ENCODE measurements at regions not wholly inside any gene's neighbourhood (a gene's known extent, or its start where the extent isn't known, plus 50 kb on each side); places are given as distances from the start of the nearest gene placed in this dataset.

DNA sequence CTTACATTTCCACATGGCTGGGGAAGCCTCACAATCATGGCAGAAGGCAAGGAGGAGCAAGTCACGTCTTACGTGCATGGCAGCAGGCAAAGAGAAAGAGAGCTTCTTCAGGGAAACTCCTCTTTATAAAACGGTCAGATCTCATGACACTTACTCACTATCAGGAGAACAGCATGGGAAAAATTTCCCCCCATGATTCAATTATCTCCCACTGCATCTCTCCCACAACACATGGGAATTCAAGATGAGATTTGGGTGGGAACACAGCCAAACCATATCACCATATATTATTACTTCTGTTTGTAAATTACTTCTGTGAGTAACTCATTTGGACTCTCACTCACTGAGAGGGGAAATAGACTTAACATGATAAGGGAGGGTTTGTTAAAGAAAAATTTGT is 1496.8 kb upstream of the TMEM132C start:
- DNase-seq (ENCODE audit: low spot score) = no peak

GRCh38 chr12:126772171-126772864 is 1494.7 kb upstream of the TMEM132C start:
- peak; percentile 7 for DNase-seq (ENCODE audit: low spot score)

DNA sequence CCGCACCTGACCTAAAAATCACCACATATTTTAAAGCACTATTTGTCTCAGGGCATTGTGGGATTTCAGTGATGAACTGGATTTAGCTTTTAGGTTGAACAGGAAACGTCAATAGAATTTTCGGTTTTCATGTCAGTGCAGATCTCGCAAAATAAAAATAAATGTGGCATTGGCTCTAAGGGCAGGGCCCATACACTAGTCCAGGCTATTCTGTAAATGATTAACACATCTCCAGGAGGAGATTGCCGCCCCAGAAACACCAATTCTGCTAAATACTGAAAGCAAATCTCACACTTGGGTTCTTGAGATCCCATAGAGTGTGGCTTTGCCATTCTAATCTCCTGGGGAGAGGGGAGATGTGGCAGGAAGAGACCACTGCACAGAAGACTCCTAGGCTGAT is 1494.0 kb upstream of the TMEM132C start:
- no peak for DNase-seq (ENCODE audit: low spot score)

DNA sequence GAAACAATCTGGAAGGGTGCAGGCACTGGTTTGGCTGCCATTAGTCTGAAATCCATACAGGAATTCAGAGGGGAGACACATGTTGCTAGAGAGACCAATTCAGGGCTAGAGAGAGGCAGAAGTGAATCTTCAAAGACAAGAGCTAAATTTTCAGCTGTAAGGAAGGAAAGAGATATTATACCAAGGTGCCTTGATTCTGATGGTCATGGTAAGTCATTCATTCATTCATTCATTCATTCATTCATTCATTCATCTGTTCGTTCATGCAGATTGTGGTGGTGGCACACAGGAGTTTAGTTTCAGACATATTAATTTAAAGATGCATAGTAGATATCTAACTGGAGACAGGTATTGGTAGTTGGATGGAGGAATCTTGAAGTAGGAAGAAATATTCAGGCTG is 1493.5 kb upstream of the TMEM132C start:
- DNase-seq (ENCODE audit: low spot score) = no peak

DNA sequence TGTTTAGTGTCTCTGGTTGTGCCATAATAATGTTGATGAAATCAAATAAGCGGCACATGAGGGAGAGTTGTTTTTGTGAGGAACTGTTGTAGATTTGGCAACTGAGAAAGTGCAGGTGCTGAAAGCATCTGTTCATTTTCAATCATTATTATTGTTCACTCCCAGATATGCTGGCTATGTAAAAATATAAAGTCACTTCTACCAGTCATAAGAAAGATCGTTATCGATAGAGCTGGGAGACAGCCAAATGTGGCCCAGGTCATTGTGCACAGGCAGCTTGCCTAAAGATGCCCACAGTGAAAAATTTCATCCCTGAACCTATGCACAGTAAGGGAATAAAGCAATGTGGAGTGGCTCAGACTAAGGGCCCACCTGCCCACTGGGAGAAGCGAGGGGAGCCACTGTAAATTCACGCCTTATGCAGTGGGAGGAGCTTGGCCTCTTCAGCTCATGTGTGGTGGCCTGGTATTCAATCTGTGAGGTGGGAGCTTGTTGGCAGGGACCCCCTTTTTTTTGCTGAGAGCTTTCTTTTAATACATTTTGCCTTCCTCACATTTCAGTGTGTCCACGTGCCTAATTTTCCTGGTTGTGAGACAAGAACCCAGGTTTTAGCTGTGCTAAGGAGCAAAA is 1490.8 kb upstream of the TMEM132C start:
- no peak for DNase-seq (ENCODE audit: low spot score)

- no peak for DNase-seq (ENCODE audit: low spot score)
These were observed 1486.6 kb upstream of the TMEM132C start for GRCh38 chr12:126780343-126780742.

- DNase-seq (ENCODE audit: low spot score) = no peak
These were observed 1485.4 kb upstream of the TMEM132C start for GRCh38 chr12:126781593-126781992.

DNA sequence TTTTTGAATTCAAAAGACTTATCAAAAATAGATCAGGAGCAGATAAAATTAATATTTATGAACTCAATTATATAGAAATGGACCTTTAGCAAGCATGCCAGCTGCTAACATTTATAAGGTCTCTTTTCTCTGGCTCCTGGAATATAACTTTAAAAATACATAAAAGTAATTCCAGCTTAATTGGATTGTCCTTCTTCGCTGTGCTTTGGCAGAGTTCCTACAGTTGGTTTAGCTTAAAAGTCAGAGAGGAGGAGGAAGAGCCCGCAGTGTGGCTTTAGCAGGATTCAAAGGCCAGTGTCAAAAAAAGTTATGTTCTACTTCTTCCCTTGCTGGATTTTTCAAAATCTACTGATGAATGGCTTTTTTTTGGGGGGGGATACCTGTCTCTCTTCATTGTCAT is 1484.9 kb upstream of the TMEM132C start:
- no peak for DNase-seq (ENCODE audit: low spot score)

GRCh38 chr12:126784328-126784921 is 1482.5 kb upstream of the TMEM132C start:
- DNase-seq (ENCODE audit: low spot score) = peak; percentile 47

- no peak for DNase-seq (ENCODE audit: low spot score)
These were observed 1477.0 kb upstream of the TMEM132C start for GRCh38 chr12:126789963-126790362.

- no peak for DNase-seq (ENCODE audit: low spot score)
These were observed 1475.8 kb upstream of the TMEM132C start for GRCh38 chr12:126791122-126791521.

- DNase-seq (ENCODE audit: low spot score) = no peak
These were observed 1474.6 kb upstream of the TMEM132C start for GRCh38 chr12:126792411-126792810.

- DNase-seq (ENCODE audit: low spot score) = no peak
These were observed 1469.4 kb upstream of the TMEM132C start for GRCh38 chr12:126797525-126797924.

- no peak for DNase-seq (ENCODE audit: low spot score)
These were observed 1468.5 kb upstream of the TMEM132C start for GRCh38 chr12:126798449-126798848.

- no peak for DNase-seq (ENCODE audit: low spot score)
These were observed 1459.6 kb upstream of the TMEM132C start for GRCh38 chr12:126807312-126807865.

GRCh38 chr12:126811391-126811790 is 1455.6 kb upstream of the TMEM132C start:
- no peak for DNase-seq (ENCODE audit: low spot score)

DNA sequence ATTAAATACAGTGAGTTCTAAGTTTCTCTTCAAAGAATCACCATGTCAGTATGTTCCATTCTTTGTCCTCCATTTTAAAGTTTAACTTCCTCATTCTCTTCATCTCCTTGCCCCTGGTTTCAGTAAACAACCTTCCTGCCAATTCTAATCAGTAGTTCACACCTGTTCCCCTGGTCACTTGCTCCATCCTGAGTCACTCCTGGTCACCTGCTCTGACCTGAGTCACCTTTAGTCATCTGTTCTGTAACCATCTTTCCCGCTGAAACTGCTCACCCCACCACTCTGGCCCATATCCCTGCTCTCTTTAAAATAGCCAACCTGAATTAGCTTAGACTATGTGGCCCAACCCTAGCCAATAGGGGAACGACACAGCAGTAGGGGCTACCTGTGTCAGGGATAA is 1447.4 kb upstream of the TMEM132C start:
- no peak for DNase-seq (ENCODE audit: low spot score)

DNA sequence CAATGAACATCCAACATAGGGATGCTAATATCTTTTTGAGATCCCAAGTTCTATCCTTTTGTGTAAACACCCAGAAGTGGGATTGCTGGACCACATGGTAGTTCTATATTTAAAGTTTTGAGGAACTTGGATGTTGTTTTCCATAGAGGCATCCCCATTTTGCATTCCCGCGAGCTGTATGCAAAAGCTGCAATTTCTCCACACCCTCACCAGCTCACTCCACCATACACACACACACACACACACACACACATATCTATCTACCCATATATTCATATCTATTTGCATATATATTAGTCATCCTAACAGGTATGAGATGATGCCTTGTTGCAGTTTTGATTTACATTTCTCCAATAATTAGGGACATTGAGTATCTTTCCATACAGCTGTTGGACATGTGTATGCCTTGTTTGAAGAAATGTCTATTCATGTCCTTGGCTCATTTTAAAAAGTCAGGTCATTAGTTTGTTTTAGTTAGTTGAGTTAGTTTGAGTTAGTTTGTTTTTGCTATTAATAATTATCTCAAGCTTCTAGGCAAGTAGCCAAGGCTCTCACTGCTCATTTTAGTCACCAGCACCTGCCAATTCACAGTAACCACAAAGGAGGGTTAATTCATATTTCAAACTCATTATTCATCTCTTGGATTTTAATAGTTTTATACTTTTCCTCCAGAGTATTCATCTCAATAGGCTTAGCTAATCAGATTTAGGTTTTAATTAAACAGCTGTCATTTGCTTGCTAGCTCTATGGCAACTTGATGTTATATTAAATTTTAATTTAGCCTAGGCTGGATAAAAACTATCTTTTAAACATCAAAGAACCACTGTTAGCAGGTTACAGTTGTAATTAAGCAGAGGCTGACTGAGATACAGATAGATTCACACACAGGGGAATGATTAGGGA is 1435.9 kb upstream of the TMEM132C start:
- no peak for DNase-seq (ENCODE audit: low spot score)

- no peak for DNase-seq (ENCODE audit: low spot score)
These were observed 1429.3 kb upstream of the TMEM132C start for GRCh38 chr12:126837697-126838096.

DNA sequence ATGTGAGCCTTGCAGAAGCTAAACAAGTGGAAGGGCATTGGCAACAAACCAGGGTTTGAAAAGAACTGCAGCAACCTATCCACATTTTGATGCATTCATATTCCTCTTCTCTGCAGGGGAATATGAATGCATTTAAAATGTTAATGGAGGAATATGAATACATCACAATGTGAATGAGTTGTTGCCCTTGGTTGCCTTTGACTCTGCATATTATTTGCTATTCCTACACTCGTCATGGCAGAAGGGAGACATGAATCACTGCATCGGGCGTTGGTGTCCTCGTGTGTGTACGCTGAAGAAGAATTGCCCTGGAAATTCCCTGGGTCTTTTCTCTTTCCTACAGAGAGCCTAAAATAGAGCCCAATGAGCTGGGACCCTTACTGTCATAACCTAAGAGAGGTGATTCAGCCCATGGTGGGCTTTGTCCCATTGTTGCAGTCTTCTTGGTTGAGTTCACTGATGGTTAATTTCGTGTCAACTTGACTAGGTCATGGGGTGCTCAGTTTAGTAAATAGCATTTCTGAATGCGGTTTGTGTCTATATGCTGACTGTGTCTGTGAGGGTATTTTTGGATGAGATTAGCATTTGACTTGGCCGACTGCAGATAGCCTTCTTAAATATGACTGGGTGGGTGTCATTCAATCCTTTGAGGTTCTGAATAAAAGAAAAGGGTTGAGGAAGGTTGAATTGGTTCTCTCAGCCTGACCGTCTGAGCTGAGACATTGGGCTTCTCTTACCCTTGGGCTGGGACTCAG is 1422.9 kb upstream of the TMEM132C start:
- DNase-seq (ENCODE audit: low spot score) = no peak

DNA sequence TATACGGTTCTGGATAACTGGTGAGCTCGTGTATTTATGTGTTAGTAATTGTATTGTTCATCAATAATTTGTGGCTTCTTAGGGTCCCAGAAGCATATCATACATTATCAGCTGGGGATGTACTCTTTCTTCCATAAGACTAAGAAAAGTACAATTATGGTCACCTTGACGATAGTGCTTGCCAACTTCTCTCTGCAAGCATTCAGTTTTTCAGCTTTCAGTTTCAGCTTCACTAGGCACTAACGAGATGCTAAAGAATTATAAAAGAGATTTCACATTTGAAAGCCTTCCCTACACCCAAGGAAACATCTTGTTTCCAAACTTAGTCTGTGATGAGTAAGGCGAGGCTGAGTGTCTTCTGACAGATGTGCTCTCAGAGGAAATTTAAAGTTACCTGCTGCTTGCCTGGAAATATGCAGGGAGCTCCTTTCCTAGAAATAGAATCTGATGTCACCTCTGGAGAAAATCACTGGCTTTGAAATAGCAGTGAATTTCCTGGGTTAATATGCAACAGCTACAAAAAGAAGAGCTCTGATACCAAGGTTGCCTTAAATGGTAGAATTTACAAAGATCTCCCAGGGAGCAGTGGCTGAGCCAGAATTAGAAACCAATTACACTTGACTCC is 1419.9 kb upstream of the TMEM132C start:
- DNase-seq (ENCODE audit: low spot score) = no peak

Measured in AG08395 (cell line).